ENCODE measurements at regions not wholly inside any gene's neighbourhood (a gene's known extent, or its start where the extent isn't known, plus 50 kb on each side); places are given as distances from the start of the nearest gene placed in this dataset.

- DNase-seq (ENCODE audit: low spot score) (no peak), ATAC-seq (ENCODE audit: low read depth) (peak; percentile 31; the same call in 1 of the 3 replicates)
- Histone ChIP-seq H3K27ac (ENCODE audit: poor library complexity, severe bottlenecking) (peak overlapping the region; percentile 51), H3K4me1 (ENCODE audit: insufficient read depth, poor library complexity, severe bottlenecking) (peaks cover 59% of the 10 kb centered on the region), H3K36me3 (ENCODE audit: low read depth) (no peaks in the 10 kb centered on the region), H3K4me3 (ENCODE audit: severe bottlenecking) (no peak overlapping the region), H3K27me3 (ENCODE audit: insufficient read depth, poor library complexity, severe bottlenecking) (no peaks in the 10 kb centered on the region), H3K9me3 (ENCODE audit: severe bottlenecking) (no peaks in the 10 kb centered on the region)
- TF ChIP-seq CTCF (IDR thresholded peaks at IDR 0.05; ENCODE audit: poor library complexity, severe bottlenecking), result no peak
Measured at GRCh38 chr10:107614939-107615685, 450.6 kb upstream of the SORCS1 start.

- H3K27ac ChIP-seq (ENCODE audit: poor library complexity, severe bottlenecking), result peak overlapping the region; percentile 70
- H3K9me3 ChIP-seq (ENCODE audit: severe bottlenecking), result no peaks in the 10 kb centered on the region
- no peaks in the 10 kb centered on the region for H3K27me3 ChIP-seq (ENCODE audit: insufficient read depth, poor library complexity, severe bottlenecking)
- no peak overlapping the region for H3K4me3 ChIP-seq (ENCODE audit: severe bottlenecking)
- TF ChIP-seq CTCF (IDR thresholded peaks at IDR 0.05; ENCODE audit: poor library complexity, severe bottlenecking), result no peak
- ATAC-seq (ENCODE audit: low read depth), result peak; percentile 93
- peaks cover 35% of the 10 kb centered on the region for H3K4me1 ChIP-seq (ENCODE audit: insufficient read depth, poor library complexity, severe bottlenecking)
- no peak for DNase-seq (ENCODE audit: low spot score)
- no peaks in the 10 kb centered on the region for H3K36me3 ChIP-seq (ENCODE audit: low read depth)
Measured at GRCh38 chr10:107611115-107611514, 446.6 kb upstream of the SORCS1 start.

- no peaks in the 10 kb centered on the region for H3K27me3 ChIP-seq (ENCODE audit: insufficient read depth, poor library complexity, severe bottlenecking)
Measured at GRCh38 chr10:107589081-107589480, 424.6 kb upstream of the SORCS1 start.

GRCh38 chr10:107585630-107586029, 421.1 kb upstream of the SORCS1 start:
- Histone ChIP-seq H3K27ac (ENCODE audit: poor library complexity, severe bottlenecking) (no peak overlapping the region), H3K4me3 (ENCODE audit: severe bottlenecking) (no peak overlapping the region), H3K9me3 (ENCODE audit: severe bottlenecking) (no peaks in the 10 kb centered on the region), H3K36me3 (ENCODE audit: low read depth) (no peaks in the 10 kb centered on the region), H3K4me1 (ENCODE audit: insufficient read depth, poor library complexity, severe bottlenecking) (no peaks in the 10 kb centered on the region), H3K27me3 (ENCODE audit: insufficient read depth, poor library complexity, severe bottlenecking) (no peaks in the 10 kb centered on the region)
- no peak for TF ChIP-seq CTCF (IDR thresholded peaks at IDR 0.05; ENCODE audit: poor library complexity, severe bottlenecking)
- ATAC-seq (ENCODE audit: low read depth) (no peak), DNase-seq (ENCODE audit: low spot score) (no peak)

More at GRCh38 chr10:107589081-107589480, 424.6 kb upstream of the SORCS1 start:
- Histone ChIP-seq H3K9me3 (ENCODE audit: severe bottlenecking) (no peaks in the 10 kb centered on the region), H3K4me1 (ENCODE audit: insufficient read depth, poor library complexity, severe bottlenecking) (no peaks in the 10 kb centered on the region), H3K4me3 (ENCODE audit: severe bottlenecking) (no peak overlapping the region), H3K27ac (ENCODE audit: poor library complexity, severe bottlenecking) (no peak overlapping the region), H3K36me3 (ENCODE audit: low read depth) (no peaks in the 10 kb centered on the region)
- ATAC-seq (ENCODE audit: low read depth), result no peak
- TF ChIP-seq CTCF (IDR thresholded peaks at IDR 0.05; ENCODE audit: poor library complexity, severe bottlenecking), result no peak
- DNase-seq (ENCODE audit: low spot score), result no peak

GRCh38 chr10:107583974-107584373, 419.5 kb upstream of the SORCS1 start:
- no peak for TF ChIP-seq CTCF (IDR thresholded peaks at IDR 0.05; ENCODE audit: poor library complexity, severe bottlenecking)
- no peak for DNase-seq (ENCODE audit: low spot score)

More at GRCh38 chr10:107583974-107584373, 419.5 kb upstream of the SORCS1 start:
- Histone ChIP-seq H3K36me3 (ENCODE audit: low read depth) (no peaks in the 10 kb centered on the region), H3K4me3 (ENCODE audit: severe bottlenecking) (no peak overlapping the region), H3K27me3 (ENCODE audit: insufficient read depth, poor library complexity, severe bottlenecking) (no peaks in the 10 kb centered on the region), H3K27ac (ENCODE audit: poor library complexity, severe bottlenecking) (no peak overlapping the region), H3K4me1 (ENCODE audit: insufficient read depth, poor library complexity, severe bottlenecking) (no peaks in the 10 kb centered on the region), H3K9me3 (ENCODE audit: severe bottlenecking) (no peaks in the 10 kb centered on the region)
- no peak for ATAC-seq (ENCODE audit: low read depth)
